Neural progenitor cell (in vitro differentiated cells): ENCODE measurements at regions not wholly inside any gene's neighbourhood (a gene's known extent, or its start where the extent isn't known, plus 50 kb on each side); places are given as distances from the start of the nearest gene placed in this dataset.

ENCODE experiments used
- DNase-seq: peaks from one replicate; pipeline ENCODE4 v3.0.0-alpha.2; 2016; ENCODE audit warnings: low spot score
- H2AFZ ChIP-seq: fragments of 200-600 bp; sonication (generic); replicated peaks from 2 replicates; pipeline ENCODE4 v1.6.1; 2016; ENCODE audit warnings: antibody characterized with exemption
- H3F3A ChIP-seq: fragments of 200-600 bp; sonication (generic); 2 replicates; pipeline ENCODE4 v1.6.1; 2016; ENCODE audit warnings: antibody characterized with exemption, low read depth
- H3K27ac ChIP-seq: fragments of 200-600 bp; sonication (generic); 2 replicates; pipeline ENCODE4 v1.5.1; 2016; ENCODE audit warnings: mild to moderate bottlenecking
- H3K27me3 ChIP-seq: fragments of 200-600 bp; sonication (generic); 2 replicates; pipeline ENCODE4 v1.6.1; 2016; ENCODE audit warnings: mild to moderate bottlenecking, moderate library complexity
- H3K36me3 ChIP-seq: fragments of 200-600 bp; sonication (generic); 2 replicates; pipeline ENCODE4 v1.5.1; 2016
- H3K4me1 ChIP-seq: fragments of 200-600 bp; sonication (generic); 2 replicates; pipeline ENCODE4 v1.6.1; 2016; ENCODE audit warnings: mixed run types
- H3K4me2 ChIP-seq: fragments of 200-600 bp; sonication (generic); 2 replicates; pipeline ENCODE4 v1.6.1; 2016
- H3K4me3 ChIP-seq: fragments of 200-600 bp; sonication (generic); 2 replicates; pipeline ENCODE4 v1.5.1; 2016
- H3K79me2 ChIP-seq: fragments of 200-600 bp; sonication (generic); 2 replicates; pipeline ENCODE4 v1.6.1; 2016; ENCODE audit warnings: low read depth
- H3K9ac ChIP-seq: fragments of 200-600 bp; sonication (generic); 2 replicates; pipeline ENCODE4 v1.6.1; 2016
- H3K9me3 ChIP-seq: fragments of 200-600 bp; sonication (generic); 2 replicates; pipeline ENCODE4 v1.5.1; 2016; ENCODE audit warnings: low read depth
- H4K20me1 ChIP-seq: fragments of 200-600 bp; sonication (generic); 2 replicates; pipeline ENCODE4 v1.6.1; 2016; ENCODE audit warnings: low read depth
- H3K27ac Mint-ChIP-seq: 3 replicates; pipeline ENCODE4 v1.8.0; 2021; ENCODE audit warnings: mixed read lengths
- H3K27me3 Mint-ChIP-seq: 2 replicates; pipeline ENCODE4 v1.8.0; 2022; ENCODE audit warnings: low read depth, mild to moderate bottlenecking, inconsistent platforms, moderate library complexity, mixed read lengths; ENCODE audit not compliant: insufficient read depth
- H3K36me3 Mint-ChIP-seq: 3 replicates; pipeline ENCODE4 v1.8.0; 2021; ENCODE audit warnings: mixed read lengths
- H3K4me1 Mint-ChIP-seq: 3 replicates; pipeline ENCODE4 v1.8.0; 2021; ENCODE audit warnings: mixed read lengths
- H3K4me3 Mint-ChIP-seq: 3 replicates; pipeline ENCODE4 v1.8.0; 2021; ENCODE audit warnings: mild to moderate bottlenecking, moderate library complexity, mixed read lengths
- H3K9me3 Mint-ChIP-seq: 3 replicates; pipeline ENCODE4 v1.8.0; 2020; ENCODE audit warnings: mixed read lengths
- CTCF ChIP-seq: fragments of 200-600 bp; sonication (generic); IDR thresholded peaks from 2 replicates; pipeline ENCODE4 v1.5.1; 2017; ENCODE audit warnings: antibody characterized with exemption, mild to moderate bottlenecking
- EZH2 ChIP-seq: fragments of 200-600 bp; sonication (generic); IDR thresholded peaks from 2 replicates; pipeline ENCODE4 v1.6.1; 2017; ENCODE audit warnings: antibody characterized with exemption, mild to moderate bottlenecking, moderate library complexity
- EZH2phosphoT487 ChIP-seq: fragments of 200-600 bp; sonication (generic); IDR thresholded peaks from 2 replicates; pipeline ENCODE4 v1.6.1; 2017; ENCODE audit warnings: antibody characterized with exemption

GRCh38 chr7:12770227-12770975 lies 83.0 kb downstream of the ARL4A start:
- Histone ChIP-seq H3K4me1 (peaks cover 23% of the 10 kb centered on the region), H3K9me3 (peaks cover 5% of the 10 kb centered on the region), H3K4me2 (no peak overlapping the region), H4K20me1 (no peaks in the 10 kb centered on the region), H3K79me2 (no peaks in the 10 kb centered on the region), H2AFZ (peak overlapping the region; percentile 64), H3K36me3 (no peaks in the 10 kb centered on the region), H3K4me3 (no peak overlapping the region), H3K9ac (no peak overlapping the region), H3F3A (no peaks in the 10 kb centered on the region), H3K27me3 (no peaks in the 10 kb centered on the region), H3K27ac (no peak overlapping the region)
- peaks cover 13% of the 10 kb centered on the region for H3K36me3 Mint-ChIP-seq
- no peak for DNase-seq
- peaks cover 29% of the 10 kb centered on the region for H3K4me1 Mint-ChIP-seq
- H3K9me3 Mint-ChIP-seq = peaks cover 14% of the 10 kb centered on the region
- no peak overlapping the region for H3K4me3 Mint-ChIP-seq
- no peak for TF ChIP-seq CTCF
- no peak for TF ChIP-seq EZH2
- TF ChIP-seq EZH2phosphoT487 = no peak
- peak overlapping the region; percentile 98 for H3K27ac Mint-ChIP-seq
- H3K27me3 Mint-ChIP-seq = peaks cover 3% of the 10 kb centered on the region

GRCh38 chr7:12771378-12771877 lies 84.0 kb downstream of the ARL4A start:
- no peaks in the 10 kb centered on the region for H3K36me3 ChIP-seq
- H3K79me2 ChIP-seq = no peaks in the 10 kb centered on the region
- Mint-ChIP-seq H3K4me3 (peak overlapping the region; percentile 19), H3K9me3 (peaks cover 14% of the 10 kb centered on the region), H3K27ac (peak overlapping the region; percentile 98), H3K27me3 (peaks cover 3% of the 10 kb centered on the region), H3K4me1 (peaks cover 29% of the 10 kb centered on the region), H3K36me3 (peaks cover 11% of the 10 kb centered on the region)
- H3K4me3 ChIP-seq = no peak overlapping the region
- H3K9ac ChIP-seq = no peak overlapping the region
- H3K4me2 ChIP-seq = peak overlapping the region; percentile 16
- H3K27me3 ChIP-seq = no peaks in the 10 kb centered on the region
- no peak overlapping the region for H3K27ac ChIP-seq
- peak; percentile 54 for DNase-seq
- TF ChIP-seq EZH2phosphoT487 (no peak), EZH2 (no peak), CTCF (no peak)
- H3F3A ChIP-seq = no peaks in the 10 kb centered on the region
- peak overlapping the region; percentile 36 for H2AFZ ChIP-seq
- peaks cover 5% of the 10 kb centered on the region for H3K9me3 ChIP-seq
- H4K20me1 ChIP-seq = no peaks in the 10 kb centered on the region
- peaks cover 23% of the 10 kb centered on the region for H3K4me1 ChIP-seq

GRCh38 chr7:12772768-12773167 lies 85.3 kb downstream of the ARL4A start:
- peaks cover 5% of the 10 kb centered on the region for H3K9me3 ChIP-seq
- no peaks in the 10 kb centered on the region for H4K20me1 ChIP-seq
- TF ChIP-seq EZH2 (no peak), EZH2phosphoT487 (no peak), CTCF (no peak)
- no peak overlapping the region for H3K4me2 ChIP-seq
- DNase-seq = no peak
- H3K36me3 ChIP-seq = no peaks in the 10 kb centered on the region
- peaks cover 29% of the 10 kb centered on the region for H3K4me1 Mint-ChIP-seq
- H3K4me1 ChIP-seq = peaks cover 23% of the 10 kb centered on the region
- peaks cover 8% of the 10 kb centered on the region for H3K36me3 Mint-ChIP-seq
- H3K4me3 Mint-ChIP-seq = no peak overlapping the region
- H3K9ac ChIP-seq = no peak overlapping the region
- H3K79me2 ChIP-seq = no peaks in the 10 kb centered on the region
- H3K27ac Mint-ChIP-seq = no peak overlapping the region
- H2AFZ ChIP-seq = no peak overlapping the region
- H3F3A ChIP-seq = no peaks in the 10 kb centered on the region
- no peak overlapping the region for H3K27ac ChIP-seq
- peaks cover 14% of the 10 kb centered on the region for H3K9me3 Mint-ChIP-seq
- H3K27me3 Mint-ChIP-seq = peaks cover 3% of the 10 kb centered on the region
- no peak overlapping the region for H3K4me3 ChIP-seq
- H3K27me3 ChIP-seq = no peaks in the 10 kb centered on the region
